OCI-M2 (cell line): ENCODE measurements at regions not wholly inside any gene's neighbourhood (a gene's known extent, or its start where the extent isn't known, plus 50 kb on each side); places are given as distances from the start of the nearest gene placed in this dataset.
"Not testable (repeated sequence)": the region's sequence is repeated elsewhere in the genome, so short reads cannot be mapped to it uniquely, and the experiment has no call there.

ENCODE experiments used
- DNase-seq: peaks from one replicate; lab custom pipeline; 2025; ENCODE audit not compliant: unreplicated experiment; lab: John Stamatoyannopoulos, UW

DNA sequence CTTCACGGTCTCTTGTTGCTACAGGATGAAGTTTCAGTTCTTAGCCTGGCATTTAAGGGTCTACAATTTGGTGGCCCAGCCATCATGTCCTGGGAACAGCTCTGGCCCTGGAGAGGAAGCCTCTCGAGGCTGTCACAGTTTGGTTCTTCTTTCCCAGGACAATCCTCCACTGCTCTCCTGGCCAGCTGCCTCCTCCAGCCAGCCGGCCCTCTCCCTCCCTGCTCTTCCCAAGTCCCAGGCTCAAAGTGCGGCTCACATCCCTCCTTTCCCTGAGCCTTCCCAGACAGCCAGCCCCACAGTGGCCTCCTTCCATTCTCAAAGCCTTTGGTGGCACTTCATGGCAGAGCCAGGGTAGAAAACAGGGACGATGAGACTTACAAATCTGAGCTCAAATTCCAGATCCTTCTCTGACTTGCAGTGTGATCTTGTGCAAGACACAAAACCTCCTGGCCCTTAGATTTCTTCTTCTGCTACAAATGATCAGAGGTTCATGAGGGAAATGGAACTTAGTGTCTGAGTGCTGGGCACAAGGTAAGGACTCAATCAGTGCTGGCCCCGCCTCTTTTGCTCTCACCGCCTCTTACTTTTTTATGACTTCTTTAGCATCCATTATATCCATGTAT is 223.8 kb upstream of the ECI2 start:
- no peak for DNase-seq

DNA sequence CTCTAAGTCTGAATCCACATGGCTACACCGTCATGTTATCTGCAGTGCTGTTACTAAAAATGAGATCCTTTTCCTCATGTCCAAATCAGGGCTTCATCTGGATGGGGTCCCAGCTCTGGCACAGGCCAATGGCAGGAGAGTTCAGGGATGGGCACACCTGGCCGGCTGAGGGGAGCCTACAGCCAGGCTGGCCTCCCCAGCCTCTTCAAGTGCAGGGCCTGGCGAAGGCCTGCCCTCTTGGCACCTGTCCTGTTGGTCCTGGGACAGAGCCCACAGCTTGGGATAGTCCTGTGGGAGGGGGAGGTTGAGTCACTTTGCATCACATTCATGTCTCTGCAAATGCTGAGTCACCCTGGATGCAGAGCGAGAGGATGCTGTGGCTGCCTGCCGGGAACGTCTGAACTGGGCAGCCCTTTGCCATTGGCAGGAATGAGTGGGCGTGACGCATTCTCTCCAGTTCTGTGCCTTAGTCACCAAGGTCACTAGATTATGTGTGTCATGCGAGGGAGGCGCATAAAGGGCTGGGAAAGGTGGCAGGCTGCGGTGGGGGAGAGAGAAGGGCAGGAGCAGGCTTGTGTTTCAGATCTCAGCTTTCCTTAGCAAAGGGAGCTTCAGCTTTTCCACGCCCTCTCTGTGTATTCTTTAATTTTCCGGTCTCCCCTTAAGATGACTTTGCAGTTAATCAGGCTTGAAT is 223.2 kb upstream of the ECI2 start:
- no peak for DNase-seq

DNA sequence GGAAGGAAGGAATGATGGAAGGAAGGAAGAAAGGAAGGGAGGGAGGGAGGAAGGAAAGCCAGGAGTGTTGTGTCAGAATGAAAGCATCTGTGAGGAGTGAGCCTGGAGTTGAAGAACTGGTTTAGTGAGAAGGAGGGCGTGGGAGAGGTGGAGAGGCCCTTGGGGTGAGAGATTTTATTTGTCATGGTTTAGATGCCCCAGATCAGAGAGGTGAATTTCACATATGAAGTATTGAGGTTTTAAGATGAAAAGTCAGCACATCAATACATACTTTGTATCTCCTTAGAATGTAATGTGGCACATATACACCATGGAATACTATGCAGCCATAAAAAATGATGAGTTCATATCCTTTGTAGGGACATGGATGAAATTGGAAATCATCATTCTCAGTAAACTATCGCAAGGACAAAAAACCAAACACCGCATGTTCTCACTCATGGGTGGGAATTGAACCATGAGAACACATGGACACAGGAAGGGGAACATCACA is 222.3 kb upstream of the ECI2 start:
- DNase-seq, result not testable (repeated sequence)

DNA sequence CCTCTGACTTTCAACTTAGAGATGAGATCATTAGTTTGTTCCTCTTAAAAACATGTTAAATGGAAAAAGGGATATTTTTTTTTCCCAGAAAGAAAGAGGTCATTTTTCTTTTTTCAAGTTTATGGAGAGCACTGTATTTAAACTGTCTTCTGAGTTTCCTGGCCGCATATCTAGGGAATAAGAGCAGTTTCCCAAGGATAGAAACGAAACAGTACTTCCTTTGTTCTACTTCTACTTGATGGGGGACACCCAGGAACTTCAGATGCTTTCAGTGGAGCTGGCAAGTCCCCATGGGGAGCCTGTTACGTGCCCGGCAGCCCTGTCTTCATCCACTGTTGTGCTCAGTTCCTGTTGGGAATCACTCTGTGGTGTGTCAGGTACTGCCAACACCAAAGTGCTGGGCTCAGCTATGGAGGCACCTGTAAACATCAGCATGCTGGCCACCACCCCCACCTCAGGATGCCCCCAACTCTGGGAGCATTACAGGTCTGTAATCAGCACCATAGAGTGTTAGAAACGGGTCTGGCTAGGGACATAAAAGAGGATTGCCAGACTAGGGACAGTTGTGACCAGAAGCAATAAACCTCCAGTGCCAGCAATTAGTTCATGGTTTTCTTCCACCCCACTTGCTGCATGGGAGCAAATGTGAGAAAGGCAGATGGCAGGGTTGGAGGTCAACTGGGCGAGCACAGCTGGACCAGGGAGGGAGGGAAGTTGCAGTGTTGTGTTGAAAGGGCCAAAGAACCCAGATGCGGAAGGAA is 221.7 kb upstream of the ECI2 start:
- DNase-seq, result no peak

DNA sequence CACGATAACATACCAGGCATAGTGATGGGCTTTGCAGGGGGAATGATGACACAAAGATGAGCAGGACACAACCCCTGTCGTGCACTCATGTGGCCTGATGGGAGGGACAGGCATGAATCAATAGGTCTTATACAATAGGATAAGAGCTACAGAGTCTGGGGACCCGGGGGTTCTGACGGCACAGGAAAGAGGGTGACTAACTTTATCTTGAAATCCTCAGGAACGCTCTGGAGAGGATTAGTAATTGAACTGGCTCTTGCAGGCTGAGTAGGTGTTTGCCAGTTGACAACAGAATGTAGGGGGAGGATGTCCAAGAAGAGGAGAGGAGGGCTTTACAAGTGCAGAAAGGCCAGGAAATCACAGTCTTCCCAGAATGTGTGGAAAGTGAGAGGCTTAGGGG is 219.9 kb upstream of the ECI2 start:
- DNase-seq, result no peak

DNA sequence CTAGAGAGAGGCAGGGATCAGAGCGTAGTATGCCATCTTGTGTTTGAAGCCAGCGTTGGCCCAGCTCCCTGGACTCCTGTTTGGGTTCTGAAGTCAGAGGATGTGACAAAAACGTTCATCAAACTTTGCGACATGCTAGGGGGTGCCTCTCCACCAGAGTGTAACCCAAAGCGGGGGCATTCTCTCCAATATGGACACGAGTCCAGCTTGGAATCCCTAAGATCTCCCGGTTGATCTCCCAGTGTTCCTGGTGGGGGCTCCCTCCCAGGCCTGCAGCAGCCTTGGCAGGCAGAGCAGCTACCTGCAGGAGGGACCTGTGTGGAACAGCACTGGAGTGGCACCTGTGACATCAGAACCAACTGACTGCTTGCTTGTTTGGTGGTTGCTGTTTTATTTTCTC is 218.8 kb upstream of the ECI2 start:
- no peak for DNase-seq

DNA sequence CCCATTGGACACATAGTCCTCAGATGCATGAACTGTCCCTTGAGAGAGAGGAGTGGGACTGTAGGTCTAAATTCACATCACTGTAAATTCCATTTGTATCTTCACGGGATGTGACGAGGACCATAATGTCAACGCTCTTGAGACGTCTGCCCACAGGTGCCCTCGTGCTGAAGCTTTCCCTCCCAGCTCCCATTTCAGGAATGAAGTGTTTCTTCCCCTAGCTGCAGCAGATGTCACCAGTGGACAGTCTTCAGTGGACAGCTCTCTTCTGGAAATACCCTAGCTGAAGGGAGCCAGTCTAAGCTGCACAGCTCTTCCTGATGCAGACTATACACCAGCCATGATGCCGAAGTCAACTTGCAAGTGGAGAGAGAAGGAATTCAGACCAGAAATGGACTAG is 217.4 kb upstream of the ECI2 start:
- DNase-seq, result no peak

DNA sequence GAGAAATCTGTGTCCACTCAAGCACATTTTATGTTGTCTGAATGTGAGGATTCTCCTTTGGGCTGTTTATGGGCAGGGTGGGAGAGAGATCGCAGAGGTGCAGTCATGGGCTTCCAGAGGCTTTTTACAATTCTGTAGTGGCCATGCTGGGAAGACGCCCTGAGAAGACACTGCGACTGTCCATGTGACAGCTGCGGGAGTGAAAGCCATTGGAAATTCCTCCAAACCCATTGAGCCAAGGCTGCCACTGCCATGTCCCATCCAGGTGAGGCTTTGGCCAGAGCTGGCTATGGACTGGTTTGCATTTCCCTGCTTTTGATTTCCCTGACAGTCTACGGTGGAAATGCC is 216.9 kb upstream of the ECI2 start:
- no peak for DNase-seq

DNA sequence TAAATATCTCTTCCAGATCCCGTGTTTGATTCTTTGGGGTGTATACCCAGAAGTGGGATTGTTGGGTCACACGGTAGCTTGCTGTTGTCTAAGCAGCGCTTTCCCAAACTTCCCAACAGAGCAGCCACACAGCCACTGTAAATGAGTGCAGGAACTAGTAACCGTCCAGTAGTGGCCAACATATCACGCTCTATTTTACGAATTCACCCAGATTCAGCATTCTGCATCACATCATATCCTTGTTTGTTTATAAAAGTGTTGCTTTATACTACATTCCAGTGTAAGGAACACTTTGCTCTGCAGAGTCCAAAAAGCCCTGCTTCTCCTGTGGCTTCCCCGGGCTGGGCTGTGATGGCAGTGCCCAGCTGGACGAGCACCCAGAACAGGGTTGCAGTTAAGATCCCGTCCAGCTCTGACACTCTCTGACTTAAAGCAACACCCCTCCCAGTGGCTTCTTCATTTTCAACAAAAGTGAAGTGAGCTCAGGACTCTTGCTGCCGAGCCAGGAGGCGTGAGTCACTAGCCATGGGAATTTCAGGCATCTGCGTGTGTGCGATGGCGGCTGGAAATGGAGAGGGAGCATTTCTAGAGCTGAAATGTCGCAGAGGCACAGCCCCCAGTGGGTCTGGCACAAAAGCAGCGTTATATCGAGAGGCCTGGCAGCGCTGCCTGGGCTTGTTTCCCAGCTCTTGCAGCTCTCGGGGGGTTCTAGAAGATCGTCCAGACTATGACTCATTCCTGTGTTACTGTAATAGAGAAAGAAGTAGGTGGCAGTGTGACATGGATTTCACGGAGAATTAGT is 216.3 kb upstream of the ECI2 start:
- no peak for DNase-seq

DNA sequence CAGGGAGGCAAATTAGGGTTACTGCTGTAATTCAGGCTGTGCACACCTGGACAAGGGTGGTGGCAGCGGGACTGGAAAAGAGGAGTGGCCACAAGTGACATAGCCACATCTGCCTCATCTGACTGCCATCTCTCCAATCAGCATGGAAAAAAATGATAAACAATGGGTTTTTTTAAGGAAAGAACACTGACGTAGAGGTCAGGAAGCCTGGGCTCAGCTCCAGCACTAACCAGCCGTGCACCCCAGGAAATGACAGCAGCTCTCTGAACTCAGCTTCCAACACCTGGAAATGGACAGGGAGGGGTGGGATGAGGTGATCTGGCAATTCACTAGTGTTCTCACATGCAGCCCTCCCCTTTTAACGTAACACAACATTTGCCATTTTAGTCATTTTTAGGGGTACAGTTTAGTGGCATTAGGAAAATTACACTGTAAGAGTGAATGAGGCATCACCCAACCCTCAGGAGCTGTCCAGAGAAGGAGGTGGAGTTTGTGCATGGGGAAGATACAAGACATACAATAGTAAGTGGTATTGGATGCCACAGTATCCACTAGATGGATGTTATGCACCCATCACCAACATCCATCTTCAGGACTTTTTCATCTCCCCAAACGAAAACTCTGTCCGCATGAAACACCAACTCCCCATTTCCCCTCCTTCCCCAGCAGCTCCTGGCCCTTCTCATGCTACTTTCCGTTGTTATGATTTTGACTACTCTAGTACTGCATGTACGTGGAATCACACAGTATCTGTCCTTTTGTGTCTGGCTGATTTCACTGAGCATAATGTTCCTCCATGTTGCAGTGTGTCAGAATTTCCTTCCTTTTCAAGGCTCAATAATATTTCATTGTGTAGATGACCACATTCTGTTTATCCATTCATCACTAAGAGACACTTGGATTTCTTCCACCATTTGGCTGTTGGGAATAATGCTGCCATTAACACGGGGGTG is 215.5 kb upstream of the ECI2 start:
- DNase-seq, result no peak

DNA sequence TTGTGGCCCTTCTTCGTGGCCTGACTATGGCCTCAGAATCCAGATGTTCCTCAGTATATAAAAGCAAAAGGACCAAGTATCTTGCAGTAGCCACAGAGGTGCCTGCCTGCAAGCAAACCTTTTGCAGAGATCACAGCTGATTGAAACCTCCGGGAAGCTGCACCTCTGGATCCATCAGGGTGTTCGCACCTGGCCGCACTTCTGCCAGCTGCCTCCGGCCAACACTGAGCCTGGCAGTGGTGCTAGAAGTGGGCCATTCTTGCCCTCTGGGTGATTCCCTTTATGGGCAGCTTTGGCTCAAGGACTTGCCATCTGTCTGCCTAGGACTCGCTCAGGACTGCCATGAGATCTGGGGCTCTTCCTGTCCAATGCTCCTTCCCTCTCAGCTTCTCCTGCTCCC is 214.6 kb upstream of the ECI2 start:
- DNase-seq, result no peak

DNA sequence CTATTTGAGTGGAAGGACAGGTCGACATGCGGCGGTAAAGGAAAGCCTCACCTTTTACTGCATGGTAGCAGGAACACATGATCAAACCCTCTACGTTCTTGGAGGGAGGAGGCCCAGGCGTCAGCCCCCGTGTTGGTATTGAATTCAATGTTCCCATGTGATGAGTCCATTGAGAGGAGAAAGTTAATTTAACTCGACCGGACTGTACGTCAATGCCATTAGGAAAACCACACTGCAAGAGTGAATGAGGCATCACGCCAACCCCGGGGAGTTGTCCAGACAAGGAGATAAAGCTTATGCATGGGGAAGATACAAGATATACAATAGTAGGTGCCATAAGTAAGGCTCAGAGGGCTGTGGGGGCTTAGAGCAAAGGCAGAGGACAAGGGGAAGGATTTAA is 213.9 kb upstream of the ECI2 start:
- DNase-seq, result no peak

DNA sequence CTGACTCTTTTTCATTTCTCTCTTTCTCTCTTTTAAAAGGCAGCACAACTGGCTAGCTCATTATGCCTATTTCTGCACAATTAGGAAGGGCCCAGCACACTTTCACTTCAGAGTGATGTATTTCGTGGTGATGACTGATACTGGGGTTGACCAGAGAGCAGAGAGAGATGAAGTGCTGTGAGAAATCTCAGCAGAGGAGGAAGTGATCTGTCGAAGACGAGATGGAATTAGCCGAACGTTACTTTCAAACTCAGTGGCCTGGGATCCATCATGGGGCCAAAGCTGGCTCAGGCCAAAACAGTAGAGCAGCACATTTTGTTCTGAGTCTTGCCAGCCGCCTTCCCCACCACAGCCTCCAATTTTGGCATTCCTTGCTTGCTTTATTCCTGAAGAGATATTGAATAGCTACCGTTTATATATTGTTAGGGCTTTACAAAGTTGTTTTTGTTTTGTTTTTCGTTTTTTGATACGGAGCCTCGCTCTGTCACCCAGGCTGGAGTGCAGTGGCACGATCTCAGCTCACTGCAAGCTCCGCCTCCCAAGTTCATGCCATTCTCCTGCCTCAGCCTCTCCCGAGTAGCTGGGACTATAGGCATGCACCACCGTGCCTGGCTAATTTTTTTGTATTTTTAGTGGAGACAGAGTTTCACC is 213.2 kb upstream of the ECI2 start:
- DNase-seq, result no peak

DNA sequence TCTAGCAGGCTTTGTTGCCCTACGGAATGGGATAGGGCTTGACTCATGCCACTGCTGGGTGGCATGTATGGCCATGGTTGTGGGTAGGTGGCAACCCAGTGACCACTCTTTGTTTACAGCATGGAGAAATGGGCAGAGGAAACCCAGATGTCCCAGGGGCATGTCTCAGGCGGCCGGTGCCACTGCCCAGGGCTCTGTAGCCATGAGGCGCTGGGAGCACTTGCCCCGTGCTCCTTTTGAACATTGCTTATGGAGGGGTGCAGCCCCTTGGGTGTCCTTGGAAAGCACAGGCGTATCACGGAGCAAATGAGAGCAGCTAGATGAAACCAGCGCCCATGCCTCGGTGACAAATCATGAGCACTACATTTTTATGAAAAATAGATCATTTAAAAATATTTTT is 212.5 kb upstream of the ECI2 start:
- no peak for DNase-seq

DNA sequence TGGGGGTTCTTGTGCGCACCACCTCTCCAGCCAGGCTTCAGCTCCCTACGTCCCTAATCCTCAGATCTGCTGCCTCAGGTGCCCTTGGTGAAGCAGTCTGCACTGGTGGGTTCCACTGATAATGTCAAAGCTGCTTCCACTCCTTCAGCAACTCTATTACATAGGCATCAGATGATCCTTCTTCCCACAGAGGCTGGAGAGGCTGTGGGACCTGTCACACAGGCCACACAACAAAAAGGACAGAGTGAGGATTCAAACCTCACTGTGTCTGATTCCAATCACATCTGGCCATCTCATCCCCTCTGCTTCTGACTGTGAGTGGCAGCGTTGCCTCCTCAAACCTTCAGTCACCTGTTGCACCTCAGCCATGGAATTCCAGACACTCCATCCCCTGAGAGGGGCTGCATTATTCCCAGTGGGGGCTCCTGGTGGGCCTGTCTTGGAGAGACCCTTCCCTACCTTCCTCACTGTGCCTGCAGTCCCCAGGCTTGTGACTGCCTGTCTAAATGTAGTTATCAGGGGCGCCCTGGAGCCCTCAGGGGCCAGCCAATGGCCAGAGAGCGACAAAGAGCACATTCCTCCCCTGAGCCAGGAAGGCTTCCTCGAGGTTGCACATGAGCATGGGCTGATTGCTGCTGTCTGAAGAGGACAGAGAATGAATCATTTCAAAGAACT is 211.4 kb upstream of the ECI2 start:
- no peak for DNase-seq

DNA sequence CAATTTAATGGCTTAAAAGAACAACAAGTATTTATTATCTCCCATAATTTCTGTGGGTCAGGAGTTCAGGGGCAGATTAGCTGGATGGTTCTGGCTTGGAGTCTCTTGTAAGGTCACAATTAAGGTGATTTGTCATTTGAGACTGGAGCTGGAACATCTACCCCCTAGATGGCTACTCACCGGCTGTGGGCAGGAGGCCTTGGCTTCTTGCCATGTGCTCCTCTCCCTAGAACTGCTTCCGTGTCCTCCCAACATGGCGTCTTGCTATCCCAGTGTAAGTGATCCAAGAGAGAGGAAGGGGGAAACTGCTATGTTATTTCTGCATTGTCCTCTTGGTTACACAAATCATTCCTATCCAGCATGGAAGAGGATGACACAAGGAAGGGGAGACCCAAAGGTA is 210.2 kb upstream of the ECI2 start:
- DNase-seq, result no peak

DNA sequence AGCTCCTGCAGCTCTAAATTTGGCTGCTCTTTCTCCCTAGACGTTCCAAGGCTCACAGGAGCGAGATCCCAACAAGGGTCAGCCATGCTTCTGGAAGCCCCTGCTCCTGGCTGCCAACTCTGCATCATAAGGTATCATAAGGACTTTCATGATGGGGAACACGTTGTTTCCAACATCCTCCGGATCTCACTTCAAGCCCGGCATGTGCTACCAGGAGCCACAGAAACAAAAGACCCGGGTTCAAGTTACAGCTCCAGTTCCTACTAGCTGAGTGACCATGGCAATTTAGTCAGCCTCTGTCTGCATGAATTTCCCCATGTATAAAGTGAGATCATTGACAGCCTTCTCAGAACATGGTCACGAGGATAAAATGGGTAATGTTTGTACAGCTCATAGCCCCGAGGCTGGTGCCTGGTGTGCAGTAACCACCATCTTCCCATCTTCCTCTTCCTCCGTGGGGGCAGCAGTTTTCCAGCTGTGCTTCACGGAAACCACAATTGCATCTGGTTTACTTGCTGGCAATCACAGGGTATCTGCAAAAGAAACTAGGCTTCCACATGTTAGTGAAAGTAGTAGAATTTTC is 209.0 kb upstream of the ECI2 start:
- DNase-seq, result no peak

DNA sequence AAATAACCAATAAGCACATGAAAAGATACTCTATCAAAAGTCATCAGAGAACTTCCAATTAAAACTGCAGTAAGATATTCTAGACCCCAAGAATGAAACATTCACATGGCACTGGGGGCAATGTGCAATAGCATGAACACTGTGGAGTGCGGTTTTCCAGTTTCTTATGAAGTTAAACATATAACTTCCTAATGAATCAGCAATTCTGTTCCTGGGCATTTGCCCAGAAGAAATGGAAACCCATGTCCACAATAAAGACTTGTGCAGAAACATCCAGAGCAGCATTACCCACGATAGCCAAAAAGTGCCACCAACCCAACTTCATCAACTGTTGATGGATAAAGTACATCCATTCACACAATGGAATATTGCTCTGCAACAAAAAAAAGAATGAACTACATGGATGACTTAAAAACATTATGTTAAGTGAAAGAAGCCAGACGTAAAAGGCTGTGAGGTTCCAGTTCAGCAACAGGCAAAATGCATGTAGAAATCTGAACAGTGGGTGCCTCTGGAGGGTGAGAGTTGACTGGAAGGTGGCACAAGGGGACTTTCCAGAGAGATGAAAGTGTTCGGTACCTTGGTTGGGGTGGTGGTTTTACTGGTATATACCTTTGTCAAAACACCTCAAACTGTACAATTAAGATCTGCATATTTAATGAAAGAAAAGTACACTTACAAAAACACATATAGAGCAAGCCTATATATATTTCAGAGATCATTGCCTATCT is 207.2 kb upstream of the ECI2 start:
- no peak for DNase-seq
